CD14-positive monocyte (primary cell): ENCODE measurements at regions not wholly inside any gene's neighbourhood (a gene's known extent, or its start where the extent isn't known, plus 50 kb on each side); places are given as distances from the start of the nearest gene placed in this dataset.

Source experiments
- DNase-seq, 3 donors: peaks; one replicate each; pipeline ENCODE4 v3.0.0-alpha.2; 2011 to 2022
- H2AFZ ChIP-seq: 2 replicates; pipeline ENCODE4 v1.6.0; 2012; ENCODE audit warnings: mild to moderate bottlenecking, low read depth, low read length, inconsistent platforms; ENCODE audit not compliant: insufficient read depth, poor library complexity, severe bottlenecking
- H3K27ac ChIP-seq, 2 donors: 1 replicate in 1 of 2; 2 replicates in 1 of 2; pipeline ENCODE4 v1.5.1; 2012 to 2013; ENCODE audit warnings: low read length in 2 of 2, control low read depth in 1 of 2, inconsistent platforms in 1 of 2, low read depth in 1 of 2, mild to moderate bottlenecking in 1 of 2
- H3K27me3 ChIP-seq, 2 donors: one replicate each; pipeline versions ENCODE4 v1.6.0 to v1.6.1; 2011 to 2013; ENCODE audit warnings: low read length in 2 of 2; ENCODE audit not compliant: control insufficient read depth in 2 of 2, insufficient read depth in 2 of 2
- H3K36me3 ChIP-seq, 2 donors: replicated peaks in 1 of 2; 1 replicate in 1 of 2; 2 replicates in 1 of 2; pipeline versions ENCODE4 v1.5.1 to v1.6.1; 2012 to 2013; ENCODE audit warnings: low read length in 2 of 2, control low read depth in 1 of 2, inconsistent platforms in 1 of 2, mild to moderate bottlenecking in 1 of 2; ENCODE audit not compliant: insufficient read depth in 2 of 2, control insufficient read depth in 1 of 2
- H3K4me1 ChIP-seq, 2 donors: 1 replicate in 1 of 2; 2 replicates in 1 of 2; pipeline versions ENCODE4 v1.5.1 to v1.6.1; 2012 to 2013; ENCODE audit warnings: low read length in 2 of 2, control low read depth in 1 of 2, inconsistent platforms in 1 of 2, mild to moderate bottlenecking in 1 of 2, moderate library complexity in 1 of 2; ENCODE audit not compliant: insufficient read depth in 2 of 2, control insufficient read depth in 1 of 2
- H3K4me2 ChIP-seq: replicated peaks from 2 replicates; pipeline ENCODE3; 2012; ENCODE audit warnings: low read length, moderate library complexity, mild to moderate bottlenecking; ENCODE audit not compliant: poor library complexity, severe bottlenecking; ENCODE audit errors: extremely low read depth
- H3K4me3 ChIP-seq, 3 experiments: fragments of 200-600 bp in 1 of 3; sonication (generic) in 1 of 3; replicated peaks in 1 of 3; 1 replicate in 2 of 3; 2 replicates in 1 of 3; pipeline ENCODE4 v1.5.1; 2011 to 2013; ENCODE audit warnings: low read length in 3 of 3, mild to moderate bottlenecking in 3 of 3, control low read depth in 2 of 3, low read depth in 2 of 3, inconsistent platforms in 1 of 3, moderate library complexity in 1 of 3
- H3K79me2 ChIP-seq: 2 replicates; pipeline ENCODE4 v1.6.0; 2012; ENCODE audit warnings: mild to moderate bottlenecking, control low read depth, inconsistent platforms, low read length, moderate library complexity; ENCODE audit not compliant: insufficient read depth
- H3K9ac ChIP-seq: 2 replicates; pipeline ENCODE4 v1.6.0; 2017; ENCODE audit warnings: low read length, mild to moderate bottlenecking; ENCODE audit not compliant: insufficient read depth, poor library complexity, severe bottlenecking
- H3K9me3 ChIP-seq, 2 donors: replicated peaks in 1 of 2; 1 replicate in 1 of 2; 2 replicates in 1 of 2; pipeline versions ENCODE4 v1.5.1 to v1.6.1; 2012 to 2013; ENCODE audit warnings: low read length in 2 of 2, control low read depth in 1 of 2; ENCODE audit not compliant: control insufficient read depth in 1 of 2, insufficient read depth in 1 of 2
- H4K20me1 ChIP-seq: 2 replicates; pipeline ENCODE4 v1.6.0; 2012; ENCODE audit warnings: mild to moderate bottlenecking, low read length, control low read depth, moderate library complexity; ENCODE audit not compliant: insufficient read depth
- H3K27ac Mint-ChIP-seq, 7 donors: one replicate each; pipeline ENCODE4 v1.8.0; 2020; ENCODE audit warnings: mild to moderate bottlenecking in 7 of 7, mixed read lengths in 7 of 7, moderate library complexity in 6 of 7, inconsistent platforms in 2 of 7
- H3K27me3 Mint-ChIP-seq, 3 donors: one replicate each; pipeline ENCODE4 v1.8.0; 2021 to 2022; ENCODE audit warnings: low read depth in 3 of 3, mild to moderate bottlenecking in 3 of 3, mixed read lengths in 3 of 3, moderate library complexity in 3 of 3, inconsistent platforms in 1 of 3
- H3K36me3 Mint-ChIP-seq, 2 donors: one replicate each; pipeline ENCODE4 v1.8.0; 2020; ENCODE audit warnings: mixed read lengths in 2 of 2, inconsistent platforms in 1 of 2, mild to moderate bottlenecking in 1 of 2
- H3K4me1 Mint-ChIP-seq: one replicate; pipeline ENCODE4 v1.8.0; 2020; ENCODE audit warnings: mild to moderate bottlenecking, mixed read lengths
- H3K4me3 Mint-ChIP-seq, 2 donors: one replicate each; pipeline ENCODE4 v1.8.0; 2020; ENCODE audit warnings: mild to moderate bottlenecking in 2 of 2, mixed read lengths in 2 of 2, moderate library complexity in 1 of 2
- H3K9me3 Mint-ChIP-seq, 7 donors: one replicate each; pipeline ENCODE4 v1.8.0; 2020 to 2022; ENCODE audit warnings: mixed read lengths in 7 of 7, mild to moderate bottlenecking in 6 of 7, moderate library complexity in 6 of 7, inconsistent platforms in 2 of 7
- CTCF ChIP-seq: fragments of 200-600 bp; IDR thresholded peaks from one replicate; pipeline ENCODE4 v1.8.0; 2022; ENCODE audit warnings: antibody characterized with exemption, mild to moderate bottlenecking
- WGBS: methylation state at CpG from one replicate; pipeline ENCODE4 v1.1.5; 2013; ENCODE audit warnings: missing lambda C conversion rate; ENCODE audit not compliant: insufficient coverage; 5-methylcytosine and 5-hydroxymethylcytosine counted together
- intact Hi-C, 2 donors: fragments of 100-400 bp; cut with micrococcal nuclease; formaldehyde crosslinking; loops; one replicate each; pipeline versions ENCODE4 v1.15.0 to v1.15.1; 2023

- Mint-ChIP-seq H3K36me3 (no peaks in the 10 kb centered on the region), H3K4me1 (no peaks in the 10 kb centered on the region), H3K9me3 (peaks cover 0 to 11% (median 0%) of the 10 kb centered on the region in 7 donors), H3K27me3 (peaks cover 1% of the 10 kb centered on the region in 3 donors), H3K27ac (no peak overlapping the region), H3K4me3 (no peak overlapping the region)
- TF ChIP-seq CTCF = no peak
- no peak for DNase-seq
- H3K4me1 ChIP-seq = no peaks in the 10 kb centered on the region
- no peaks in the 10 kb centered on the region for H3K36me3 ChIP-seq
- intact Hi-C loops = no loop called here
- no peak overlapping the region for H3K4me2 ChIP-seq
- H3K4me3 ChIP-seq = no peak overlapping the region
- H3K27ac ChIP-seq = no peak overlapping the region
- no peaks in the 10 kb centered on the region for H4K20me1 ChIP-seq
- H3K9me3 ChIP-seq = no peaks in the 10 kb centered on the region
- H3K27me3 ChIP-seq = no peaks in the 10 kb centered on the region
- H3K9ac ChIP-seq = no peak overlapping the region
- H2AFZ ChIP-seq = no peak overlapping the region
- WGBS = 75% methylated on average over 2 of the region's 8 CpGs
- H3K79me2 ChIP-seq = no peaks in the 10 kb centered on the region
These were observed 1525.8 kb downstream of the BRD1 start for GRCh38 chr22:48301908-48302307.

GRCh38 chr22:48301421-48301820 lies 1526.3 kb downstream of the BRD1 start:
- Histone ChIP-seq H3K9me3 (no peaks in the 10 kb centered on the region), H3K9ac (no peak overlapping the region), H4K20me1 (no peaks in the 10 kb centered on the region), H3K27me3 (no peaks in the 10 kb centered on the region), H3K4me2 (no peak overlapping the region), H3K27ac (no peak overlapping the region), H3K4me3 (no peak overlapping the region), H3K36me3 (no peaks in the 10 kb centered on the region), H3K4me1 (no peaks in the 10 kb centered on the region), H3K79me2 (no peaks in the 10 kb centered on the region), H2AFZ (no peak overlapping the region)
- no peak for DNase-seq
- Mint-ChIP-seq H3K4me3 (no peak overlapping the region), H3K27me3 (peaks cover 1% of the 10 kb centered on the region in 3 donors), H3K9me3 (peaks cover 0 to 11% (median 0%) of the 10 kb centered on the region in 7 donors), H3K27ac (peak overlapping the region in 1 of 7 donors; percentile 57), H3K36me3 (no peaks in the 10 kb centered on the region), H3K4me1 (no peaks in the 10 kb centered on the region)
- intact Hi-C loops = no loop called here
- 95% methylated on average over 10 of the region's 11 CpGs for WGBS
- no peak for TF ChIP-seq CTCF
